Putamen (tissue), 1 donor: ENCODE measurements at regions not wholly inside any gene's neighbourhood (a gene's known extent, or its start where the extent isn't known, plus 50 kb on each side); places are given as distances from the start of the nearest gene placed in this dataset.
"Not testable (repeated sequence)": the region's sequence is repeated elsewhere in the genome, so short reads cannot be mapped to it uniquely, and the experiment has no call there.

Experiments used
- DNase-seq: peaks from one replicate; pipeline ENCODE4 v3.0.0-alpha.2; 2016; ENCODE audit warnings: low spot score

DNA sequence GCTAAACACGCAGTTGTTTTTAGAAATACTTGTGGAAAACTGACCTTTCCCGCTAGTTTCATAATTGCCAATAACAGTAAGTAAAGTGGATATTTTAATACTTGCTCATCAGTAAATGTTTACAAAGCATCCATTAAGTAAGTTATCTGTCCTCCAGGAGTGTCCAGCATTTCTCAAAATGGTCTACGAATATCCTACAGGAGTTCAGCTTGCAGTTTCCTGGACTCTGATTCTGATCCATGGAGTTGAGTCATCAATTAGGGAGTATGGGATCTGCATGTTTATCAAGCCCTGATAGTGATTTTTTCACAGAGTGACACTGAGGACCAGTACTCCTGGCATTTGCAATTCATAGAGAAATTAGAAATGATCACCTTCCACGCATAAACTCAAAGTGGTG lies 325.2 kb upstream of the AADAT start:
- DNase-seq, result no peak

DNA sequence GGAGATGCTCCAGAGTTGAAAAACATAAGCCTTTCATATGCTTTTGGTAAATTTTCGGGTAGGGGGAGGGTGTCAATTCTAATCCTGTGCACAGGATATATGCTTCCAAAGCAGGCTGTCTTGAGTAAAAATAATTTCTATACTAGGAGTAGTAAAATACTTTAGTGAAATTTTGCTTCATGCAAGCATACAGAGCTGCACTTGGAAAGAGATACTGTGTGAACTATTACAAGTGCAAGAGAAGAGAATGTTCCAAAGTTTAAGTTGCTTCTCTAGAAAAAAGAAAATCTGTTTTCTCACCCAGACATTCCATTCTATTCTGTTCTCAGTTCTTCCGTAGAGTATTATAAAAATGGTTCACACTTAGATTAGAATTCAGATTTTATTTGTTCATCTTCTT lies 324.6 kb upstream of the AADAT start:
- DNase-seq, result no peak

DNA sequence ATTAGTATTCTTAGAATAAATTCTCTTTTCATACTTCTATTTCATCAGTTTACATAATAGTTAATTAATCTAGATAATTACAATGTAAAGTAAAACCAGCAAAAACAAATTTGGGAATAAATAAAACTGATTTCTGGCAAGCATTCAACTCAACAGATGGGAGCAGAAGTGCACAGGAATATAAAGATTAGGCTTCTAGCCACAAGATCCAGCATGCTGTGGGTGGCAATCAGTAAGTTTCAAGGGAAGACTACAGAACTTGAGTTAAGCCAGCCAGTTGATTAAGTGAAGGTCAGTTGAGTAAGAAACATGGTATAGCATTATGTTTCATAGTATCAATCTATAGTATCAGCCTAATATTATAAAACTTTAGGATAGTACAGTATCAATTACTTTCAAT lies 324.2 kb upstream of the AADAT start:
- no peak for DNase-seq

DNA sequence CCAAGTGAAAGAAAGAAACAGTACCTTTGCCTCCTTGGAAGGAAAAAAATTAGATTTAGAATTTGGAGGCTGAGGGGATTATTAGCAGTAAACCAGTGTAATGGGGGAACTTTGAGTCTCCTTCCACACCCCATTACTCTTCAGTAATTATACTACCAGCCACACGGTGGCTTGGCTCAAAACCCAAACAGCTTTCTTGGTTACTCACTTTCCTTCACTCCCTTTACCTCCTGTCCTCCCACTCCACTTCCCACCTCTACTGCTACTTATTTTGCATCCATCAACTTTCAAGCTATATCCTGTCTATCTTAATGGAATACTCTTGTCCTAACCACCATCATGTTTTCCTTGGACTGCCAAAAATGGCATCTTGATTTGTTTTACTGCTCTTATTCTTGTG lies 310.6 kb upstream of the AADAT start:
- no peak for DNase-seq

DNA sequence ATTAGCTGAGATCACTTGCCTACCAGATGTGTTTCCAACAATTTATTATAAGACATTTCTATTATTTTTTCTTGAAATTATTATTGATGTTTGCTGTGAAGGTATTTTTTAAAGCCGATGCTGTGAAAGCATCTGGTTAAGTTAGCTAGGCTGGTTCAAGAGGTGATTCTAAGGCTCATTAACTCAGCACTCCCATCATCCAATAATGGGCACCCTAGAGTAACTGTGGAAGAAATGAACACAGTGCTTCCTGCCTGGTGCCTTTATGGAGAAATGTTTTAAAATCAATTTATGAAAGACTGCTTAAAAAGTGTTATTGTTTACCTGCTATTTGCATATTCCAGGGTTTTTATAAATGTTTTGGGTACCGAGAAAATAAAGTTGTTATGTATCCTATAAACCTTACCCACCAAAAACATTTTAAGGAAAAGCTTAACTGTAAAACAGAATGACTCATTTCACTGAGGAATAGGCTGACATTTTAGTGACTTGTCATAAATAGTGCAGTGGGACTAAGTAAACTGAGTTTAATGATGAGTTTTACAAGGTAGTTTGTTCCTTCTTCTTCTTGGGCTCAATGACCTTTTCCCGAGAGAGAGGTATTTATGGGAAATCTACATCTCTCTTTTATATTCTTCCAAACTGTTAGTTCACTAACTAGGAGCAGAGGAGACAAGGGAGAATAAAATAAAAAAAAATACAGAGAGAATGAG lies 310.0 kb upstream of the AADAT start:
- no peak for DNase-seq

DNA sequence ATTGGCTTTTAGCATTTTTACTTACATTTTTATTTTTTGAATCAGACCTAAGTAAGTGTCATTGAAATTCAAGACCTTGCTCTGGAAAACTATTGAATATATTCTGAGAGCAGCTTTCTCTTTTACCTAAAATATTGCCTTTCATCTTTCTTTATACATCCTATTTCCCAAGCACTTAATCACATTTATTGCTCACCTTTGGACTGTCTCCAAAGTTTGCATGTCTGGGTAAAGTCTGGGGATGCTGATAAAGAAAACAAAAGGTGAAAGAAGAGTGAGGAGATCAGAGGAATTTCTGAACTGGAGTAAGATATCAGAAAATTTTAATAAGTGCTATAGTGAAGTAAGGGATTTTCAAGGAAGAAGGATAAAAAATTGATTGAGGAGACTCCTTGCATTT lies 308.5 kb upstream of the AADAT start:
- no peak for DNase-seq

DNA sequence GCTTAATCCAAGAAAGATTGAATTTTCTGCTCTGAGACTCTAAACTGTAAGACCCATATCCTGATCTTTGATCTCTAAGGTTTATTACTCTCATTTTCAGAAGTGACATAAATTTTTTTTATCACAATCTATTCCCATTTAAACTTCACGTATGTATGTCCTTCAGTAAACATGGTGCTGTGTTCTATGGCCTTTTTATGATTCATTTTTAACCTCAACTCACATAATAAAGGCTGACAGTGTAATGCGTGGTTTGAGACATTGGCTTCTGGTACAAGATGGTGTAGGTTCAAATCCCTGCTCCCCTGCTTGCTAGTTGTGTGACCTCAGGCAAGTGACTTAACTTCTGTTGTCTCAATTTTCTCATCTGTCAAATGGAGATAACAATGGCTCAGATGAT lies 306.0 kb upstream of the AADAT start:
- DNase-seq, result no peak

DNA sequence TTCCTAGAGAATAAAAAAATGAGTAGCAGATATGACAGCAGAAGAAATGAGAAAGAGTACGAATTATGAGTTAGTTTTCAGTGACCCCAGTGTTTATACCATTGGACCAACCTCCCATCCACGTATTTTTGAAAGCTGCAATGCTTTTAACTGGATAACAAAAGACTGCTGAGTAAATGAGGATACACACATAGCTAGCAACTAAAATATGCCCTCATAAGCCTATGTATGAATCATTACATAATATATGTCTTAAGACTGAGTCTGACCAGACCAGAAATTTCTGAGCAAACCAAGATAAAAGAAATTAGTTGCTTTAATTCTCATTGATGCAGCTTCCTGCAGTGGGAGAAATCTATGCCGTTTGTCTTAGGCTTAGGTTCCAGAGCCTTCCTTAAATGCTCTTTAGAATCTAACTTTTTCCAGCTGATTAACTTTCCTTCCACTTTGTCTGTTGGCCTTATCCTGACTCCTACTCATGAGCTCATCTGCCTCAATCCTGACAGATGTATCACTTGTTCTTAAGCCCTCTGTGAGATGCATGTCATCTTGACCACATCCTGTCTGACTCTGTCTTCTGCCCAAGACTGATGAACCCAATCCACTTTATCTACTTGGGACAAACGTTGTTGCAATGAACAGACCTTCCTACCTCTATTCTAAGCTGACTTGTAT lies 301.4 kb upstream of the AADAT start:
- no peak for DNase-seq

DNA sequence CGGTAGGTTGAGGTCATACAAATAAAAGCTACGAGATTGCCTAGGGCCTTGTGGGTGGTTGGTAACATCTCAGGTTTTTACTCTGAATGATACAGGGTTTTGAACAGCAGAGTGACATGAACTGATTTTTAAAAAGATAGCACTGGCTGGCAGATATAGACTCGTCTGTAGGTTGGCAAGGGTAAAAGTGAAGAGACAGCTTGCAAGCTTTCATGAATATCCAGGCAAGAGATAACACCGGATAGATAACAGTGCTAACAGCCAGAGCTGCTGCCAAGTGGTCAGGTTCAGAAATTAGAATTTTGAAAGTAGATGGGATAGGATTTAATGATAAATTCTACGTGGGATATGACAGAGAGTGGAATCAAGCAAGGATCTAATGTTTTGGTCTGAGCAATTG lies 299.7 kb upstream of the AADAT start:
- DNase-seq, result no peak

DNA sequence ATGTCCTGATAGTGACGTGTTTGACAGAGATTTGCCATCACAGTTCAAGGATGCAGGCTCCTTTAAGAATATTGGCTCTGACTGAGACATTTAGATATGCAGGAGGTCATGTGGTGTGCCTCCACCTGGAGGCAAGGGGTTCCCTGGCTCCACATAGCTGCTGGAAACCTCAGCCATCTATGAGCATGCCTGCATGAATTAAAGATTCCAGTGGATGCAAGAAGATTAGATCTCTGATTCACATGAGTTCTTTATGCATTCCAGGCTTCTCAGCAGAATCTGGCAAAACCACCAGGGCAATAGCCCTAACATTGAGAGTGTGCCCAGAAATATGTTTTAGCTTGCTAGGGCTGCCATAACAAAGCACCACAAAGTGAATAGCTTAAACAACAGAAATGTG lies 298.5 kb upstream of the AADAT start:
- no peak for DNase-seq

DNA sequence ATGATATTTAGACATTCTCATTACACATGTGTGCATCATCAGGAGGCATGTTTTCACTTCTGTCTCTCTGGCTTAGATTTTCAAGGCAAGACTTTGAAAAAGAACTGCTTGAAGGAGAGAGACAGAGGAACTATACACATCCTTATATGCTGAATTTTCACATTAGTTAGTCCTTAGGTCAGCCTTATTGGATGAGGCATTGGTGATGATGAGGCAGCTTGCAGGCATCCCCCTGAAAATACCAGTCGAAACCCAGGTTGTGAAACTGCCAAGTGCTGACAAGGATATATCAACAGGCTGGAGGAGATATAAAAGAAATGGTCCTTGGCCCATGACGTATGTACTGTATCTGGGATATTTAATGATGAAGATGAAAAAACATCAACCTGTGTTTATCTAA lies 297.2 kb upstream of the AADAT start:
- no peak for DNase-seq

DNA sequence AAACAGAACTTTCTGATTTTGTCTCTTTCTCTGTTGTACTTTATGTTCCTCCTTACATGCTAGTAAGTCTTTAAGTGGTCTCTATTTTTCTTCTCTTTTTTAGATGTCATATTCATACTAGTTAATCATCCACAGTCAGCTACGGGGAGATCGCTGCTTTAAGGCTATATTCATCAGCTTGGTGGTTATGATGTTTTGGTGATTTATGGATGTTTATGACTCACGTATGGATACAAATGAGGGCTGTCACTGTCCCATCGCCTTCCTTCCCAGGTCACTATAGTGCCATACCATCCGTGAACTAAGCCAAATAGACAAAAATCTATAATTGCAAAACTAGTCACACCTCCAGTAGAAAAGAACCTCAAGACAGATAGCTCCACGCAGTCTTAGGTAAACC lies 296.8 kb upstream of the AADAT start:
- no peak for DNase-seq

DNA sequence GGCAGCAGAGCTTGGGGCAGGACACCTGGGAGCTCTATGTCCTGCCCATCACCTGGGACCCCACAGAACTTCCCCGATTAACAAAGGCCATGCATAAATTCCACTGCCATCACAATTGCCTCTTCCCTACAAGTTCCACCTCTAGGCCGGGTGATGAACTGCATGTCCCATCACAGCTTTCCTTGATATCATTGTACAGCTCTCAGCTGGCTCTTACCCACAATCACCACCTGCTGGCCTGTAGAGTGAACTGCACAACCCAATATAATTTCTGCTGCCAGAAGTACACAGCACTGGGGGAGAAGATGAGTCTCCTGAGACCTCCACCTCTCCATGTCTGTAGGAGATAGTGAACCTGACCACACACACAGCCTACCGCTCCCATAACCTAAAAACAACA lies 285.0 kb upstream of the AADAT start:
- no peak for DNase-seq

DNA sequence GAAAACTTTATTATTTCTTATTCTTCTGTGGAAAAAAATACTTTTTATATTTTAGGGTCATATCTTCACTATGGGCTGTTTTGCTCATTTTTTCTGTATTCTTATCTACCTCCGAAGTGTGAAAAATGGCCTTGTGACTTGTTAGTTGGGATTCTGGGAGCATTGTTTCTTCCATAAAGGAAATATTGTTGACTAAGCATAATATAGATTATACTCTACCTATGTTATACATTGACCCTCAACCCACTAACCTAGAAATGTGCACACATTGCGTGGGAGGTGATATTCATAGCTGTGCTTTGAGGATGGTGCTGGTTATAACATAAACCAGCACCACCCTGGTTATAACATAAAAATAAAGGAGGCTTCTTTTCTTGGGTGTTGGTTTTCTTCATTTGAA lies 259.2 kb upstream of the AADAT start:
- DNase-seq, result no peak

DNA sequence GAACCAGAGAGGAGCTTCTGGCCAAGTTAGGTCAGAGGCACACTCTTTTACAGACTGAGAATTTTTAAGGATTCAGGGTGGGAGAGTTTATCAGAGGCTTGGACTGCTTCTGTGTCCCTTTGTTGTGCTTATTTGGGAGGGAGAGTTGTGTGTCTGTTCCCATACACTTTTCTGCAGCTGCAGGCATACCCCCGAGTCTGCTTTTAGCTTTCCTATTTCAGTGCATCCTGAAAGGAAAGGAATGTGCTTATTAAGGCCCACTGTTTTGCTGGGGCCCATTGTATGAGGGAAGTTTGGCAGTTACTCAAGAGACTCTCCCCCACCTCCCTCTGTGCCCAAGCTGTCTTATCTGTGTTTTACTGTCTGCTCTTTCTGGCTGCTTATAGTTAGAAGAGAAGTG lies 257.4 kb upstream of the AADAT start:
- DNase-seq, result not testable (repeated sequence)

DNA sequence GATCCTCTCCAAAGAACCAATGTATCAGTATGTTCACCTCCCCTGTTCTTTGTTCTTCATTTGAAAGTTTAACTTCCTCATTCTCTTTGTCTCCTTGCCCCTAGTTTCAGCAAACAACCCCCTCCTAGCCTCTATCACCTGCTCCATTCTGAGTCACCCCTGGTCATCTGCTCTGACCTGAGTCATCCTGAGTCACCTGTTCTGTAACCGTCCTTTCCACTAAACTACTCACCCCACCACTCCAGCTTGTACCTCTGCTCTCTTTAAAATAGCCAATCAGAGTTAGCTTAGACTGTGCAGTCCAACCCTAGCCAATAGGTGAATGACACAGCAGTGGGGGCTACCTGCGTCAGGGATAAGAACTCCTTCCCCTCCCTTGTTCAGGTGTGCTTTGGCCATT lies 249.8 kb upstream of the AADAT start:
- no peak for DNase-seq

DNA sequence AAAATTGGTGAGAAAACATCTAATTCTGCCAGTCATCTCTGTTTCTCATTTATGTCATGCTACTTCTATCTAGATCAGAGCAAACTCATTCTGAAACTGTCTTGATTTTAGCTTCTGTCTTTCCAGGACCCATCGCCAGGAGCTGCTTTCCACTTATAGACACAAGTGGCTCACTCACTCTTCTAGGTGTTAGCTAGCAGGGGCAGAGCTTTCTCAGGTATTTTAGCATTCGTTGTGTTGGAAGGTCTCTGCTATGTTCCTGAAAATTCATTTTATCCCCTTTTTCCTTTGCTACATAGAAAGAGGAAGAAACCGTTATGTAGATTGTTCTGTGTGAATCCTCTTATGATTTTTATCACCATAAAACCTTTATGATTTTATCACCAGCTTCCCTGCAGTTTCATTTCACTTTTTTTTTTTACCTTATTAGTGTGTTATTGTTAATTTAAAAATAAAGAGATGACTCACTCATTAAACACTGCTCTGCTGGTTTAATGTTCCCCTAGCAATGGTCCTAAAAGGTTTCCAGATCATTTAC lies 246.6 kb upstream of the AADAT start:
- no peak for DNase-seq

DNA sequence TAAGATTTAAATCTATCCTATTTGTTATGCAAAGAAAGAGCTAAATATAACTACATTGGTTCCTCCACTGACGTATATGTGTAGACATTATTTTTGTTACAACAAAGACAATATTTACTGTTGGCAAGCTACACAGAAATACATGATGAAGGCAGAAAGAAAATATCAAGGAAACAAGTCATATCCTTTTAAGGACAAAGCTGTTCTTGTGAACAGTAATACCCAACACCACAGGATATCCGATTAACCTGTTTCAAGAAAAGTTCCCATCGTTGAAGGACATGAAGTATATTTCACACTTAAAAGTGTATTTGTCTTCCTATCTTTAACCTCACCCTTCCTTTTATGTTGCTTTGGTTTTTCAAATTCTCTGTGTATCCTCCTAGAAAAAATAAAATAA lies 235.8 kb upstream of the AADAT start:
- no peak for DNase-seq

DNA sequence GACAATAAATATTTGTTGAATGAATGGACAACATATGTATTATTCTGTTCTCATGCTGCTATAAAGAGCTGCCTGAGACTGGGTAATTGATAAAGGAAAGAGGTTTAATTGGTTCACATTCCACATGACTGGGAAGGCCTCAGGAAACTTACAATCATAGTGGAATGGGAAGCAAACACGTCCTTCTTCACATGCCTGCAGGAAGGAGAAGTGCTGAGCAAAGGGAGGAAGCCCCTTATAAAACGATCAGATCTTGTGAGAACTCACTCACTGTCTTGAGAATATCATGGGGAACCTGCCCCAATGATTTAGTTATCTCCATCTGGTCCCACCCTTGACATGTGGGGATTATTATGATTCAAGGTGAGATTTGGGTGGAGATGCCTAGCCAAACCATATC lies 233.9 kb upstream of the AADAT start:
- no peak for DNase-seq

DNA sequence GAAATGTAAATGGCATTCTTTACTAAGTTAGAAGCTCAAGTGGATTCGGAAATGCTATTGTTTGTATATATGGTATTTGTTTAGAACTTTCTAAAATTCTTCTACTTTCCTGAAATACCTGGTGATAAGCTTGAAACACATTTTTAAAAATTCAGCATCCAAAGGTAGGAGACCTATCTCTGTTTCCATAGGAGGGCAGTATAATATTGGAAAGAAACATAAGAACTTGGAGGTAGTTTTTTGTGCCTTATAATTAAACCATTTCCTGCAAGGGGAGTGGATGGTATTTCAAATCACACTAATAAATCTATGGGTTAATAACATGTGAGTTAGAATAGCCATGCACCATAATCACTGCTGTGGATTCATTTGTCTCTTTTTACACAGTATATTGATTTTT lies 217.4 kb upstream of the AADAT start:
- DNase-seq, result no peak

DNA sequence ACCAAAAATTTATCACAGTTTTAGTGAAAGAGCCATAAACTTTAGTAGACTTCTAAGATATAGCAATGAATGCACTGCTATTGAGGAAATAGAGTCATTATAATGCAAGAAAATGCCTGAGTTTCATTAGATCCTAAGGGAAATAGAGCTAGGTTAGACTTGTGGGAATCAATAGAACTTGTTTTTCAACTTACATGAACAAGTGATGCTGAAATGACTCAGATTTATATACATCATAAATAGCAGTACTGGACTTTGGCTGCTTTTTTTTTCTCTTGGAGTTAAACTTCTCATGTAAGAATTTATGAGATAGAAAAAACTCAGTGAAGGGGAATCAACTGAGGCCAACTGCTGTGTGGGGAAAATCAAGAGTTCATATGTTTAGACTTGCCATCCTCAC lies 216.5 kb upstream of the AADAT start:
- no peak for DNase-seq

DNA sequence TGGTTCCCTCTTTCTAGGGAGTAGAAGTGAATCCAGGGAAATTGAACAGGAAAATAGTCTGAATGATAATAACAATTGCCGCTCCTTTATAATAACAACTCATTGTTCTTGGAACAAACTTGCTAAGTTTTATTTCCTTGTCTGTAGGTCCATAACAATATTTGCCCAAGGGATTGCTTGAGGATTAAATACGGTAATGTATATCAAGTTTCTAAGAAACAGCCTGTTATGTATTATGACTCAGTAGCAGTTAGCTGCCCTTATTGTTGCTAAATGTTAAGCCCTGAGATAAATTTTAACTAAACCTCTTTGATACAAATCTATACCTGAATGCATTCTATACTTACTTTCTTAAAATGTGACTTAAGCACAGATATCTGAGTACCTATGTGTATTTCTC lies 215.9 kb upstream of the AADAT start:
- DNase-seq, result no peak

DNA sequence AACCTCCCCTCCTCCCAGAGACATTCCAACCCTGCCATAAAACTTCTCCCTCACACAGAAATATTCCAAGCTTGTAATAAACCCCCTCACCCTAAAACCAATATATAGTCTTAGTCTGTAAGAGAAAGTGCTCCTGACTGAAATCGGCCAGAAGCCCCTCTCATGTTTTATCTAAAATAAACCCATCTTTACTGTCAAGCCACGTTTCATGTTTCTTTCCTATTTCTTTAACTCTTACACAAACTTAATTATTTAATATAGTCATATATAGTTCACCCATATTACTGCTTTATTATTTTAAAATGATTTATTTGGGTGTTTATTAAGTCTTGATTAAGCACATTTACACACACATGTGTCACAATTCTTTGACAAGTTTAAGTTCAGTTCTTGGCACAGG lies 191.3 kb upstream of the AADAT start:
- no peak for DNase-seq

DNA sequence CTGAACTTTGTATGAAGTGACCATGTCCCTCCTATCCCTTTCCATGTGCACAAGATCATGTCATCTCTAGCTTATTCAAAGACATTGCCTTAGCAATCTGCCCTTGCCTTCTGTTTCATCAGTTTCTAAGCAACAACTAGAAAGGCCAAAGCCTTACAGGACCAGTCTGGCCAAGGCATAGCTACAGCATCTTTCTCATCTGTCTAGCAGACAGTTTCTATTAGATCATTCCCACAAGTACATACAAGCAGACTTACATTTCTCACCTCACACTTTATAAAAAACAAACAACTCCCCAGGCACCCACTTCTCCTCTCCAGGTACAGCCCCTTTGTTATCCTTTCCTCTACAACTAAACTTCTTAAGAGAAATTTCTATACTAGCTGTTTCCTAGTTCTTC lies 188.7 kb upstream of the AADAT start:
- no peak for DNase-seq
